ENCODE measurements at regions not wholly inside any gene's neighbourhood (a gene's known extent, or its start where the extent isn't known, plus 50 kb on each side); places are given as distances from the start of the nearest gene placed in this dataset.

- TF ChIP-seq EZH2phosphoT487 (IDR thresholded peaks at IDR 0.05) (no peak), EZH2 (IDR thresholded peaks at IDR 0.05) (no peak), CTCF (IDR thresholded peaks at IDR 0.05) (no peak)
- no peak overlapping the region for H3K4me3 Mint-ChIP-seq
- no peak overlapping the region for H3K4me3 ChIP-seq
- H3K36me3 Mint-ChIP-seq = no peaks in the 10 kb centered on the region
- no peak for DNase-seq (ENCODE audit: low spot score)
- no peaks in the 10 kb centered on the region for H4K20me1 ChIP-seq (ENCODE audit: low read depth)
- no peak overlapping the region for H3K4me2 ChIP-seq
- H3K4me1 ChIP-seq = peaks cover 4% of the 10 kb centered on the region
- H3K79me2 ChIP-seq (ENCODE audit: low read depth) = no peaks in the 10 kb centered on the region
- no peak overlapping the region for H3K27ac Mint-ChIP-seq
- peaks cover 5% of the 10 kb centered on the region for H3K27me3 Mint-ChIP-seq (ENCODE audit: insufficient read depth, low read depth)
- H3F3A ChIP-seq (ENCODE audit: low read depth) = no peaks in the 10 kb centered on the region
- H3K9ac ChIP-seq = no peak overlapping the region
- H3K36me3 ChIP-seq = no peaks in the 10 kb centered on the region
- no peak overlapping the region for H3K27ac ChIP-seq
- no peaks in the 10 kb centered on the region for H3K9me3 ChIP-seq (ENCODE audit: low read depth)
- H2AFZ ChIP-seq (replicated peaks) = no peak overlapping the region
- H3K9me3 Mint-ChIP-seq = no peaks in the 10 kb centered on the region
- no peaks in the 10 kb centered on the region for H3K27me3 ChIP-seq
- H3K4me1 Mint-ChIP-seq = peaks cover 20% of the 10 kb centered on the region
These were observed 390.8 kb downstream of the FOXO1 start for GRCh38 chr13:40275636-40276035.

- H4K20me1 ChIP-seq (ENCODE audit: low read depth) = no peaks in the 10 kb centered on the region
- H2AFZ ChIP-seq (replicated peaks) = no peak overlapping the region
- Mint-ChIP-seq H3K4me3 (no peak overlapping the region), H3K36me3 (no peaks in the 10 kb centered on the region), H3K27ac (no peak overlapping the region), H3K27me3 (ENCODE audit: insufficient read depth, low read depth) (no peaks in the 10 kb centered on the region), H3K4me1 (no peaks in the 10 kb centered on the region), H3K9me3 (no peaks in the 10 kb centered on the region)
- no peak overlapping the region for H3K4me3 ChIP-seq
- H3K4me1 ChIP-seq = no peaks in the 10 kb centered on the region
- no peaks in the 10 kb centered on the region for H3K36me3 ChIP-seq
- DNase-seq (ENCODE audit: low spot score) = no peak
- H3K4me2 ChIP-seq = no peak overlapping the region
- no peaks in the 10 kb centered on the region for H3K79me2 ChIP-seq (ENCODE audit: low read depth)
- TF ChIP-seq CTCF (IDR thresholded peaks at IDR 0.05) (no peak), EZH2 (IDR thresholded peaks at IDR 0.05) (no peak), EZH2phosphoT487 (IDR thresholded peaks at IDR 0.05) (no peak)
- no peaks in the 10 kb centered on the region for H3K27me3 ChIP-seq
- H3K9ac ChIP-seq = no peak overlapping the region
- no peaks in the 10 kb centered on the region for H3F3A ChIP-seq (ENCODE audit: low read depth)
- H3K9me3 ChIP-seq (ENCODE audit: low read depth) = no peaks in the 10 kb centered on the region
- no peak overlapping the region for H3K27ac ChIP-seq
These were observed 382.8 kb downstream of the FOXO1 start for GRCh38 chr13:40283666-40284065.

DNA sequence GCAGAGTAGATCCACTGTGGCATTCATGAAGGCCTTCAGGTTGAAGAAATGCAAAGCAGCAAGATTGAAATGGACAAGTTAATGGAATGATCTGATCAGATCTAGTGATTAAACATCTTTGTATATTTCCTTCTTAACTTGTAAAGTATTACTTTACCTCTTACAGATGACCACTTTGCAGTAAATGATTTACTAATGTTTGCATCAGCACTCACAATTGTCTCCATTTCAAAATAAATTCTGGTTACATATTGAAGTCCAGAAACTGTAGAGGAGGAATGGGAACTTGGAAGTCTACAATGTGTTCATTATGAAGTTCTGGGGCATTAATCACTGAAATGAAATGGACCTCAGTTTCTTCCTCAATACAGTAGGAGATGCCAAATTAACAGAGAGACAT is 380.8 kb downstream of the FOXO1 start:
- no peaks in the 10 kb centered on the region for H3K4me1 ChIP-seq
- no peaks in the 10 kb centered on the region for H3K4me1 Mint-ChIP-seq
- DNase-seq (ENCODE audit: low spot score) = no peak
- no peaks in the 10 kb centered on the region for H3K27me3 Mint-ChIP-seq (ENCODE audit: insufficient read depth, low read depth)
- no peaks in the 10 kb centered on the region for H3K79me2 ChIP-seq (ENCODE audit: low read depth)
- no peak overlapping the region for H3K9ac ChIP-seq
- no peaks in the 10 kb centered on the region for H4K20me1 ChIP-seq (ENCODE audit: low read depth)
- H3F3A ChIP-seq (ENCODE audit: low read depth) = no peaks in the 10 kb centered on the region
- TF ChIP-seq EZH2phosphoT487 (IDR thresholded peaks at IDR 0.05) (no peak), CTCF (IDR thresholded peaks at IDR 0.05) (no peak), EZH2 (IDR thresholded peaks at IDR 0.05) (no peak)
- no peak overlapping the region for H3K27ac ChIP-seq
- no peak overlapping the region for H2AFZ ChIP-seq (replicated peaks)
- no peaks in the 10 kb centered on the region for H3K36me3 Mint-ChIP-seq
- no peak overlapping the region for H3K4me3 Mint-ChIP-seq
- H3K4me2 ChIP-seq = no peak overlapping the region
- no peaks in the 10 kb centered on the region for H3K27me3 ChIP-seq
- no peak overlapping the region for H3K27ac Mint-ChIP-seq
- H3K36me3 ChIP-seq = no peaks in the 10 kb centered on the region
- no peaks in the 10 kb centered on the region for H3K9me3 ChIP-seq (ENCODE audit: low read depth)
- no peaks in the 10 kb centered on the region for H3K9me3 Mint-ChIP-seq
- no peak overlapping the region for H3K4me3 ChIP-seq

DNA sequence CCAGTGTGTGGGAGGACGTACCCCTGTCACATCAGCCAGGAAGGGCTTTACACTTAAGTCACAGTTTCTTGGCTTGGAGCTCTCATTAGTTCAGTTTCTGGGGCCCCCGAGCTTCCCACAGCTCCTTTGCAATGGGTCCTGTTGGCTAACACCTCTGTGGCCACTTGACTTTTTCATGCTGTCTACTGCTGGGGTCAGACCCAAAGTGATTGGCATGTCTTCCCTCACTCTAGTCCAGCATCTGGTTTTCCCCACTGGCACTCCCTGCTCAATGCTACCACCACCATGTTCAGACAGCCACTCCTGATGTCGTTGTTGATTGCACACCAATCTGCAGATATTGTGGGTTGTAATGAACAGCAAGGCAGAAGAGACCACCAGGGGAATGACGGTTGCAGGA is 379.0 kb downstream of the FOXO1 start:
- H3K4me2 ChIP-seq = no peak overlapping the region
- Mint-ChIP-seq H3K4me1 (no peaks in the 10 kb centered on the region), H3K9me3 (no peaks in the 10 kb centered on the region), H3K27me3 (ENCODE audit: insufficient read depth, low read depth) (peaks cover 2% of the 10 kb centered on the region), H3K36me3 (no peaks in the 10 kb centered on the region), H3K4me3 (no peak overlapping the region), H3K27ac (no peak overlapping the region)
- H3F3A ChIP-seq (ENCODE audit: low read depth) = no peaks in the 10 kb centered on the region
- no peak for TF ChIP-seq EZH2phosphoT487 (IDR thresholded peaks at IDR 0.05)
- no peak for TF ChIP-seq CTCF (IDR thresholded peaks at IDR 0.05)
- no peak for TF ChIP-seq EZH2 (IDR thresholded peaks at IDR 0.05)
- H3K36me3 ChIP-seq = no peaks in the 10 kb centered on the region
- no peaks in the 10 kb centered on the region for H3K9me3 ChIP-seq (ENCODE audit: low read depth)
- H3K9ac ChIP-seq = no peak overlapping the region
- H3K4me3 ChIP-seq = no peak overlapping the region
- H3K4me1 ChIP-seq = no peaks in the 10 kb centered on the region
- H2AFZ ChIP-seq (replicated peaks) = no peak overlapping the region
- H3K27ac ChIP-seq = no peak overlapping the region
- H4K20me1 ChIP-seq (ENCODE audit: low read depth) = no peaks in the 10 kb centered on the region
- H3K79me2 ChIP-seq (ENCODE audit: low read depth) = no peaks in the 10 kb centered on the region
- H3K27me3 ChIP-seq = no peaks in the 10 kb centered on the region
- DNase-seq (ENCODE audit: low spot score) = no peak
